ENCODE measurements at regions not wholly inside any gene's neighbourhood (a gene's known extent, or its start where the extent isn't known, plus 50 kb on each side); places are given as distances from the start of the nearest gene placed in this dataset.
A peak's percentile ranks its signal among the peaks of the same experiment; 100 is the strongest.

DNA sequence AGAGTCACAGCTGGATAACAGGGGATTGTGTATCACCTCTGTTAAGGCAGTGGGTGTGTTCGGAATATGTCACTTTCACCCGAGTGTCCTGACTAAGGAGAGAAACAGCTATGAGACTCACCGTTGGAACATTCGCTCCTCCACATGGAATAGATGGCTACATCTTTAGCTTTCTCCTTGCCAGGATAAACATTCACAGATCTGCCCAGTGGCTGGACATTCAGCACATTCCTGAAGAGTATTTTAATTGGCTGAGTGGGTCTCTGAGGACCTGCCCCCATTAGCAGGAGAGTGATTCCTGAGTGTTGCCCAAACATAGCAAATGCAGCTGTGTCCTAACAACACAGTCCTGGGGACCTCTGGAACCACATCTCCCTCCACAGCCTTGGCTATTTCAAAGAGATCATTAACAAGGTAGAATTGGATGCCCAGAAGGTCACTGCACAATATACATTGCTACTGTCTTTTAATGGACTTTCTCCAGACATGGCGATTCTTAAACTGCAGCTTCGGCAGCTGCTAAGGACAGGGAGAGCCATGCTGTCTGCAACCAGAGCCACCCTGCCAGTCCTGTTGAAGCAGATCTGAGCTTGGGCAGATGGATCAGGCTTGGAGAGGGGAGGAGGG is 435.0 kb upstream of the CADM1 start:
- no peak for DNase-seq (ENCODE audit: low spot score)

DNA sequence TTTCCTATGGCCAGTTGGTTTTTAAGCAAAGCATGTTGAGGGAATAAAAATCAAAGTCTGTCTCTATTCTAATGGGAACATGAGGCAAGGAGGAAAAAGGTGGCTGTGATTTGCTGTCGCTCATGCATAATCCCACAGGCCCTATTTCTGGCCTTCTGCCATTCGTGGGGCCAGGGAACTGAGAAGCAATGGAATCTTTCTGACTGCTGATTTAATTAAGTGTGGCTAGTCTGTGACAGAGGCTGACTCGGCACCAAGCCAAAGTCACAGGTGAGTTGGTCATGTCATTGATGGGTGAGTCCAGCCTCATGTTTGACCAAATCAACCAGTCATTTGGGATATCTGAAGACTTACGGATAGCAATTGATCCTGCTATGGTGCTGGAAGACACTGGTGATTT is 429.3 kb upstream of the CADM1 start:
- DNase-seq (ENCODE audit: low spot score): no peak

DNA sequence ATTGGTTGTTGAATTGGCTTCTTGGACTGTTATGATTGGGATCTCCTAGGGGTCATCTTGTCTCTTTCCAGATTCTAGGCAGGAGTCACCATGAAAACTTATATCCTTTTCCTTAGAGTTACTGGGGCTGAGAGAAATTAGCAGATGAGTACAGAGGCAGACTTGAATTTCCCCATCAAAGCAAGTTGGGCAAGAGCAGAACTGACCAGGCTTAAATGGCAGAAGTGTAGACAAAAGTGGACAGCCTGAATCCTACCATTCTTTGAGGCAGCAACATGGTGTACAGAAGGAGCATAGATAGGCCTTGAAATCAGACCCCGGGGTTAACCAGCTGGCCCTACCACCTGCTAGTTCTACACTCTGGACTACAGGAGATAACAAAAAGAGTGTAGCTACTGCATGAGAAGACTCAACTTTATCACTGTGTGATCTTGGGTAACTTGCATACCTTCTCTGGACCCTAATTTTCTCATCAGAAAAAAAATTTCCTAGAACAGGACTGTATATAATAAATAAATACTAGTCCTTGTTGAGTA is 427.4 kb upstream of the CADM1 start:
- DNase-seq (ENCODE audit: low spot score): no peak

DNA sequence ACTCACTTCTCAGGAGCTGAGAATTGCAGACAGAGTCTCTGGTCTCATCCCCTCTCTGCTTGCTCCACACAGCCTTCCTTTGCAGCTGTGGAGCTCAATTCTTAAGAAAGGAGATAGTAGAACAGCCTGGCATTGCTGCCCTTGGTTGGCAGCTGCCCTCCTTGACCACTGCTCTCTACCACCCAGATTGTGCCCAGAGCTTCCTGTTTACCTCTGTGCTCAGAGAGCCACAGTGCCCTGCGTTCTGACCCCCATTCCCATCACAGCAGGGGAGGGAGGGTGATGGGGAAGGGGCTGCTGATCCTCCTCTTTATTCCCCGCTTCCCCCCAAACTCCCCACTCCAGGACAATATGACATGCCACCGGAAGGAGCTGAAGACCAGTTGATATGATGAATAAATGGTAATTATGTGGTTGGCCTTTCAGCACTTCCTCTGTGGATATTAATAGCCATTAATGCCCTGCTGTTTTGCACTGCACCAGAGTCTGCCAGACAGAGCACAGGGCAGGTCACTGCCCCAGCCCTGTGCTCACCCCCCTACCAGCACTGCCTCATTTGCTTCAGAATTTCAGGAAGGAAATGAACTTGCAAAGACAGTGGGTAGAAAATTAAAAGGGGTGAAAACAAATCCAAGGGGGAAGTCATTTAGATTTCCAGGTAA is 426.8 kb upstream of the CADM1 start:
- DNase-seq (ENCODE audit: low spot score): no peak

DNA sequence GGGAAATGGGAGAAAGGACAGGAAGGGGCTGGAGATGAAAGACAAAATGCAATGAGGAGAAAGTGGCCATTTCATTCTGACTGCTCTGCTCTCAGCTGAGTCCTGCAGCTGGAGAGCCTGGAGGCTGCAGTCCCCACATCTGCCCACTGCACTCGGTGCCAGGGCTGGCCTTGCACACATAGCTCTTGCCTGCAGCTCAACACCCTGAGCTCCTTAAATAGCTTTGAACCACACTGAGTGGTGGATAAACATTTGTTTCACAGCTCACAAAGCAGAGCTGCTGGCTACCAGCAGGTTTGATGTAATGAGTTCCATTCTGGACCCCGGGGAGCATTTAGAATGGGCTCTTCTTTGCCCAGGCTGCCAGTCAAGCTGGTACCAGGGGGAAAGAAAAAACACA is 426.1 kb upstream of the CADM1 start:
- DNase-seq (ENCODE audit: low spot score): no peak

DNA sequence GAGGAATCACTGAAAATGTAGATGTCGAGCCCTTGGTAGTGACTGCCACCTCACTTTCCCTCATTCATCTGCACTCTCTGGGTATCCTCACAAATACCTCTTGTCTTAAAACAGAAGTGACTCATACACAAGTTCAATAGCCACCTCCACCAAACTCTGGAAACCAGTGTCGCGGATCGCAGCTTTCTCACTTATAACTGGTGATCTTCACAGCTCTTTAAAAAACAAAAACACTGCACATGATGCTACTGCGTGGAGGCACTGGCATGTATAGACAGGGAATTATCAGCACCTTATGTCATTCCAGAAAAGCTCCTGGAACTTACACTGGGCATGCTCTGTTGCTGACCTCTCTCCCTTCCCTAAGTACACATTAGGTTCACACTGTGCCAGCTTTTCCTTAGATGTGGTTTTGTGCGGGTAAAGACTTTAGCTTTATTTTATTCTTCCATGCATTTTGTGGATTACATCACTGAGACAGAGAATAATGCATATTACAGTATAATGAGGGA is 425.5 kb upstream of the CADM1 start:
- DNase-seq (ENCODE audit: low spot score): no peak

DNA sequence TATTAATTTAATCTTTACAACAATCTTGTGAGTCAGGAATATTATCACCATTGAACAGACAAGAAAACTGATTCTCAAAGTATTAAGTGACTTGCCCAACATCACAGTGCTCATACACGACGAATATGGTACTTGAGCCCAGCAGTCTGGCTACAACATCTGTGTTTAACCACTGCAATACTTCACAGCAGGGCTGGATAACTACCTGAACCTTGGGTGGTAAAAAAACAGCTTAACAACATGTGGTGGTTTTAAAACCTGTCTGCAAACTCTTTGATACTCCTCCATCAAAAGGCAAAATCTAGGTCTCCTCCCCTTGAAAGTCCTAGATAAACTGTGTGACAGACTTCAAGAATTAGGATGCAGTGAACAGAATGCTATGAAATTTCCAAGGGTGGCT is 424.6 kb upstream of the CADM1 start:
- no peak for DNase-seq (ENCODE audit: low spot score)

DNA sequence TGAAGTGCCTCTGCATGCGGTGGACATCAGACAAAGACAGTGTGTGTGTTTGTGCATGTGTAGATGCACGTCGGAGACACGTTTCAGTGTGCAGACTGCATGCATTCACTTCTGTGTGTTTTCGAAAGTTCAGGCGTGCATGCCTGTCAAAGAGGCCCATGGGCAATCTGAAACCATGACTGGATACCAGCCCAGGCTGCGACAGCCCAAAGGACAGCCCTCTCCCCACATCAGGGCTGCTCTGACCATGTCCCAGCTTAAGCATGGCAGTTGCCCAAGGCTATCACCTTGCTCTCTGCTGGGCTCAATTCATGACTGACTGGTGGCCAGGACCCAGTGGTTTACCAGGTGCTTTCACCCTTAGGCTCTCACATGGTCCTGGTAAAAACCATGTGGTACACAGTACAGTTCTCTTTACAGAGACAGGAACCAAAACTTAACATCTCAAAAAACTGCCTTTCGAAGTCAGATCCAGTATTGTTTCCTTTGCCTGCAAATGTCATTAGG is 423.7 kb upstream of the CADM1 start:
- DNase-seq (ENCODE audit: low spot score): no peak

DNA sequence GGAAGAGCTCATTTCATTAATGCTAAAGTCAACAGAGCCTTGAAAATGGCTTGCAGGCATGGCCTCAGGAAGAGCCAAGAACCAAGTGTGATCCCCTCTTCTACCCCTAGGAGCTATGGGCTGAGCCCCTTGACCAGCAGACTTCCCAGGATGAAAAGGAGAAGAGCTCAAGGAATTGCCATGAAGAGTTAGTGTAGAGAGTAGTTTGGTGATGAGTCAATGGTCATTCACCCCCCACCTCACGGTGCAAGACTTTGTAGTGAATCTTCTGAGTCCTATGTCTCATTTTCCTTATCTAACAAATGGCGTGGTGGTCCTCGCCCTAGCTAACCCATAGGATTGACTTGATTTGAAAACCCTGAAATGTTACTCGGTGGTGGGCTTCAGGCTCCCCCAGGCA is 422.4 kb upstream of the CADM1 start:
- DNase-seq (ENCODE audit: low spot score): no peak

DNA sequence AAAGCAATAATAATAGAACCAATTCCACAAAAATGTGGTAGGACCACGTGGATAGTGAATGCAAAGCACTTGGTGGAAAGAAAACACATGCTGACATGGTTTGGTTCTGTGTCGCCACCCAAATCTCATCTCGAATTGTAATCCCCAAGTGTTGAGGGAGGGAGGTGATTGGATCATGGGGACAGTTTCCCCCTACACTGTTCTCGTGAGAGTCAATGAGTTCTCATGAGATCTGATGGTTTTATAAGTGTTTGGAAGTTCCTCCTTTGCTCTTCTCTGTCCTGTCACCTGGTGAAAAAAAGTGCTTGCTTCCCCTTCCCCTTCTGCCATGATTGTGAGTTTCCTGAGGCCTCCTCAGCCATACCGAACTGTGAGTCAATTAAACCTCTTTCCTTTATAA is 421.9 kb upstream of the CADM1 start:
- DNase-seq (ENCODE audit: low spot score): no peak

DNA sequence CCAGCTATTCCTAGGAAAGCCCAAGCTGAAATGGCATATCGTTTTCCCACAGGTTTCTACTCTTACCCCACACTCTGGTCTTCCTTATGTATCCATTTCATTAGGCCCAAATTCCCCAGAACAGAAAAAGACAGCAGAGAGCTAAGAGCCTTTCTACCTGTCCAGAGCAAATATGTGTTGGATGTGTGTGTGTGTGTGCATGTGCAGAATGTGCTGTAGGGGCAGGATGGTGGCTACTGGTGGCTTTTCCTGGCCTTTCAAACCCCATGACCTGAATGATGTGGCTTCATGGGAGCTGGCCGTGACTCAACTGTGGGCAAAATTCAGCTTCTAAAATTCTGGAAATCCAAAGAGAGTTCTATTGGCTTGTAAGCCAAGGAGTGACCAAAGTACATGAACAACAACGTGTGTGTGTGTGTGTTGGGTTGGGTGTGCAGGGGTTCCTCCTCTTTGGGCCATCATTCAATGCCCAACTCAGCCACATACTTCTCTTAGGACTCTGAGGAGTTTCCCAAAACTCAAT is 421.4 kb upstream of the CADM1 start:
- no peak for DNase-seq (ENCODE audit: low spot score)

DNA sequence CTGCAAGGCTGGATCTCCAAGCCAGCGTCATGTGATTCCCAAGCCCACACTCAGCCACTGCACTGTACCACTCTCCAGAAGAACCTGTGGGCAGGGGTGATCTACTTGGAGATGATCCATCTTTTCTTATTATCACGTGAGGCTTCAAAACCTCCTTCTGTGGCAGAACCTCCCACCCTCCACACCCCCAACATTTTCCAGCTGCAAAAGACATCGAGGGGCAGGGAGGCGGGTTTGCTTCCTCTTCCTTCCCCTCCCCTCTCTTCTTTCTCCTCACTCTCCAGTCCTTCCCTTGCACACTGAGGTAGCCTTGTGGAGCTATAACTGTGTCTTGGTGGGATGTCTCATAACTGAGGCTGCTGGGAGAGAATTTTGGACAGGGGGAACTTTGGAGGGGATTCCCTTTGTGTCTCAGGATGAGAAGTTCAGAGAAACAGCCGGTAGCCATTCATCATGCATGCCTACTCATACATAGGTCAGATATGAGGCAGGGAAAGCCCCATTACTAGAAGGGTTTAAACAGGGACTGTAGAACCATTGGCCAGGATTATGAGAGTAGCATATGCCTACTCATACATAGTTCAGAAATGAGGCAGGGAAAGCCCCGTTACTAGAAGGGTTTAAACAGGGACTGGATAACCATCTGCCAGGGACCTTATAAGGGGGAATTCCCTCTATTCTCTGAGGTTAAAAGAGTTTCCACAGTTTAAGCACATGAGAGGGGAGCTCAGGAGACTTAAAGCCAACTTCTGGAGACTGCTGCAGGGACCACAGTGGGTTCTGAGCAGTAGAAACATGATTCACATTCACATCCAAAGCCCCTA is 420.7 kb upstream of the CADM1 start:
- no peak for DNase-seq (ENCODE audit: low spot score)

DNA sequence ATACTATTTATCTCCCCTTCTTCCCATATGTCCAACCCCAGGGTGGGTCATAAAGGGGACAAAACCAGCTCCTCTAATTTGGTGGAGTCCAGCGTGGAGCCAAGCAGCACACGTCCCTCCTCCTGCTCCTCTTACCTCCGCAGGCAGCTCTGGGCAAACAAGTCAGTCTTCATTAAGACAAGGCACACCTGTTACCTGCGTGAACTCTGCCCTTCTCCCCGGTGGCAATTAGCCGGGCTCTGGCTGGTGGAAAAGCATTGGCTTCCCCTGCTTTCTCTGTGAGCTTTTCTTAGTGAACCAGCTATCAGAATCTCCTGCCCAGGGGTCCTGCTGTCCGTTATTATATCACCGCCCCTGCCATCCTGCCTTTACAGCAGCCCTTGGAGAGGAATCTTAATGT is 418.7 kb upstream of the CADM1 start:
- DNase-seq (ENCODE audit: low spot score): no peak

DNA sequence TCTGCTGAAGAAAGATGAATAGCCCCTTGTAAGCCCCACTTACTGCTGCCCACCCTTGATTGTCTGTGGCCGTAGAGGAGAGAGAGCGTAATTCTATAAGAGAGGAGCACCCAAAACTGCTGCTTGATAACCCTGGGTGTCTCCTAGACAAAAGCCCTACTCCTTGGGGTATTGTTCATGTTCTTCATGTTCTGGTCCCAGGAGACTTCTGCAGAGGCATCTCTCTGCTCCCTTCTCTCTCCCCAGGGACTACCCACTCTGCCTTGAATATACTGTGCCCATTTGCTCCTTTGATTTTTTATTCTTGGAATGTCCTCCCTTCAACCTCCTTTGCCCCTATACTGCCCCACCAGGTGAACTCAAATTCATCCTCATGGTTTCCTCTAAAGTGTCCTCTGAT is 417.8 kb upstream of the CADM1 start:
- DNase-seq (ENCODE audit: low spot score): no peak

DNA sequence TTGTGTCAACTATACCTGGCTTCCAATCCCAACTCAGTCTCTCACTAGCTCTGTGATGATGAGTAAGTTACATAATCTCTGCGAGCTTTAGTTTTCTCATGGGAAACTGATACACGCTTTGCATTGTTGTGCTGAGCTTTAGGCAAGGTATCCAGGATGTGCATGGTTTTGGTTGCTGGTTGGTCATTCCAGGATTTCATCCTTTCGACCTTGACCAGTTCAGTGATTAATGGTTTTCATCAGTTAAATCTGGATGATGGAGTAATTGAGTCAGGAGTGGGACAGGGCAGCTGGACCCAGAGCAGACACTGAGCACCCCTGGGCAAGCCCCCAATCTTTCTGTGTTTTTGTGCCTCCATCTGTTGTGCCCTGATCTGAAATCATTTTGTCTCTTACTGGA is 417.3 kb upstream of the CADM1 start:
- no peak for DNase-seq (ENCODE audit: low spot score)

DNA sequence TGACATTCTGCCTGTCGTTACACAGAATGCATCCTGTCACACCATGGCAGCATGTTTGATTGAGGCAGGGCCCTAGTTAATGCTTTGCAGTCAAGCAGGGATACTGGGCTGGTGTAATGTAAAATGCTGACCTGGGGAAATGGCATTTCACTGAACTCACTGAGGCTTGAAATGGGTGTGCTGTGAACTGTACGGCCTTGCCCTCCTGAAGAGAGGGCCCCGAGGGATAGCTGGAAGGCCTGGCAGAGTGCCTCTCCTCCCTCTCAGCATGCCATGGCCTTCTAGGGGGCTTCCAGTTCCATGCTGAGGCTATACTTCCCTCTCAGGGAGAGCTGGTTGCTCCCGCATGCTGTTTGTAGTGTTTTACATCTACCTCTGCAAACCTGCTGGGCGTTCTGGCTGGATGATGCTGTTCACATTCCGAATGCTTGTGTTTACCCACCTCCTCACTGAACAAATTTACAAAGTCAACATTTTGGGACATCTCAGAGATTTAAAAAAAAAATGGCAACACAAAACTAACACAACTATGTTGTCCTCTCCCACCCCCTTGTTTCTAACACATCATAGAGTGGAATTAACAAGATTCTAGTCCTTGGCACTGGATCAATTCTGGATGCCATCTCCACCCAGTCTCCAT is 416.7 kb upstream of the CADM1 start:
- DNase-seq (ENCODE audit: low spot score): no peak

DNA sequence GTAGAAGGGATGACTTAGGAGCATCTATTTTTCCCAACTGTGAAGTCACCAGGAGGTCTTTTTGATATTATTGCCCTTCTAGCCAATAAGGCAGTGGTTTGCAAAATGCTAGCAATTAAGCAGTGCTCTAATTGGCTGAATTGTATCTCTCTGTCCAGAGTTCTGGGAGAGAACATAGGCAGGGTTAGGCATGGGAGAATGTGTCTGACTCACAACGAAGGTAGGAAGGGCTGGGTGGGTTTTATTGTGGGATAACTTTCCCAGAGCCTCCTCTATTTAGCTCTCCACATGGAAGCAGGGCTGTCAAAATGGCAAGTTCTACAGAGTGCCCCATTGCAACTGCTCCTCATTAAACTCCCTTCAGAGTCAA is 415.9 kb upstream of the CADM1 start:
- DNase-seq (ENCODE audit: low spot score): no peak

DNA sequence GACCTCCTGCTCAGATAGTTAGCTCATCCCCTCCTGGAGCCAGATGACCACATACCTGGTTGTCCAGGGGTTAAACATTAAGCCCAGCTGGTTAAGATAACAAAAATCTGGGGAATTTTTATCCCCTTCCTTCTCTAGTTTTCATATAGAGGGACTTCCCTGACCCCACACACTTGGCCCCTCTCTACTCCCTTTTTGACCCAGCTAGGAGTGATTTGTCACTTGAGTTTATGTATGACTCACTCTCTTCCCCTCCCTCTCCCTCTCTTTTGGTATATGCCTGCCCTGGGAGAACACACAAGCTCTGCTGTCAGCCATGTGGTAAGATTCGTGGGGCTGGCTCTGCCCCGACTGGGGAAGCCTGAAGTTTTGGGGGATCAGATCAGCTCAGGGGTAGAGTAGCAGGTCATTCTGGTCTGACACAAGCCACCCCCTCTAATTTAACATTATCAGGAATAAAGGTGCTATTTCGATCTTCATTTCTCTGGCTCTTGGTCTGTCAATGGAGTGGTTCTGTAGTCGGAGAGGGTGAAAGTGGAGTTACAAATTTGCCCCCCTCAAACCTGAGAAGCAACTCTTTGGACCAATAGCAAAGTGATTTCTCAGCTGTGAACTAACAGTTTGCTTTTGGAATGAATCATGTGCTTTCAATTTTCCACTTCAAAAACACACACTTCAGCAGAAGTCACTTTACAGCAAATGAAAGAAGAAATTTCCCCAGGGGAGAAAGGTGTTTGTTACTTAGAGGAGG is 415.3 kb upstream of the CADM1 start:
- DNase-seq (ENCODE audit: low spot score): no peak

DNA sequence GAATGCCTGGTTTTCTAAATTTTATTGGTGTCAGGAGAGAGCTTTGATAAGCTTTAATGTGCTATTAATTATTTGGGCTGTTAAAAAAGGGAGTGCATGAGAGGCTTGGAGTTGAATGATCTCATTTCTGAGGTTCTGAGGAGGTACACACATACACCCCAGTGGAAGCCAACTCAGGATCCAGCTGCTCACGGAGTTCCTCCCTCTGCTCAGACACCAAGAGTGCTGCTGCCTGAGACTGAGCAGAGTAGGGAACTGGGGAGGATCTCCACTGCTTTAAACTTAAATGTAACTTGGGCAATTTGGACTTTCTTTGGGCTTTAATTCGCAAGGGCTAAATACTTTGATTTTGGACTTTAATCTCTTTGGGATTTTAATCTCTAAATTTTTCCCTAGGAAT is 414.4 kb upstream of the CADM1 start:
- no peak for DNase-seq (ENCODE audit: low spot score)

DNA sequence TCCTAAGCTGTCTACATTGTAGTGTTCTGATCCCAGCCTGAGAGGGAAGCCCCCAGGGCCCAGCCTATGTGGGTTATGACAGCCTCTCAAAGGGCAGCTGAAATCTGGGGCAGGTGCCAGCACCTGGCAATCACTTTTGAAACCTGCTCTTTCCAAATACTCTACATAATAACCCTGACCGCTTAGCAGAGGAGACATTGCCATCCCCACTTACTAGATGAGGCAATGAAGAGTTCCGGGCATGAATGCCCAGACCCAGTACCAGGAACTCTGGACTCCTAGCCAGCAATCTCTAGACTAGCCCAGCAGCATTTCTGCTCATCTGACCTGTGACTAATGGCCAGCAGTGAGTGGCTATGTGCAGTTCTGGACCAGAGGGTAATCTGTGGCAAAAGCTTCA is 412.4 kb upstream of the CADM1 start:
- no peak for DNase-seq (ENCODE audit: low spot score)

DNA sequence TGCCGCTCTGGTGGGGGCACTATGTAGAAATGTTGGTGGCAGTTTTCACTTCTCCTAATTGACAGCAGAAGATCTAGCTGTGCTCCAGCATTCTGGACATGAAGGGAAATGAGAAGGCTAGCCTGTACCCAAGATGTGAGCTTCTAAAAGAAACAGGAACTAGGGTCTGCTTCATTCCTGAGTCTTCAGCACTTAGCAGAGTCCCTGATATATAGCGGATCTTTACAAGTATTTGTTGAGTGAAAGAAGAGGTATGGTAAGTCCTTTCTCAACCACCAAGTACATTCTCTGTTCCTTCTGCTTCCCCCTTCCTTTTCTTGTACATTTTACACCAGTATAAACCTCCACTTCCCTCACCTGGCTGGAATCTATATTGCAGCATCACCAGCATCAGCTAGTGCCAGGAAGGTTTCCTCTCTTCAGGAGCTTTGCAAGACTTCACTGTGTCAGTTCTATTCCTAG is 408.3 kb upstream of the CADM1 start:
- DNase-seq (ENCODE audit: low spot score): peak; percentile 16

All from HT-29 (cell line).